Neuronal stem cell (in vitro differentiated cells): ENCODE measurements at regions not wholly inside any gene's neighbourhood (a gene's known extent, or its start where the extent isn't known, plus 50 kb on each side); places are given as distances from the start of the nearest gene placed in this dataset.

Source experiments
- DNase-seq: peaks from one replicate; pipeline ENCODE4 v3.0.0-alpha.2; 2013; ENCODE audit warnings: low spot score
- H2AFZ ChIP-seq: one replicate; pipeline ENCODE4 v1.6.1; 2013; ENCODE audit warnings: mild to moderate bottlenecking, low read length, inconsistent platforms
- H2AK5ac ChIP-seq: 2 replicates; pipeline ENCODE4 v1.6.1; 2013; ENCODE audit warnings: low read depth, mild to moderate bottlenecking, inconsistent platforms, low read length, moderate library complexity, mixed read lengths
- H2BK120ac ChIP-seq: 2 replicates; pipeline ENCODE4 v1.6.1; 2013; ENCODE audit warnings: low read depth, mild to moderate bottlenecking, inconsistent platforms, low read length, moderate library complexity, mixed read lengths
- H2BK12ac ChIP-seq: one replicate; pipeline ENCODE4 v1.6.1; 2013; ENCODE audit warnings: low read length, inconsistent platforms
- H2BK15ac ChIP-seq: 2 replicates; pipeline ENCODE4 v1.6.1; 2013; ENCODE audit warnings: mild to moderate bottlenecking, low read length, inconsistent platforms, mixed read lengths
- H2BK5ac ChIP-seq: one replicate; pipeline ENCODE4 v1.6.1; 2013; ENCODE audit warnings: inconsistent platforms, mild to moderate bottlenecking, low read length, moderate library complexity
- H3K14ac ChIP-seq: one replicate; pipeline ENCODE4 v1.6.1; 2013; ENCODE audit warnings: low read length, inconsistent platforms
- H3K18ac ChIP-seq: 2 replicates; pipeline ENCODE4 v1.6.1; 2013; ENCODE audit warnings: low read length, inconsistent platforms
- H3K23ac ChIP-seq: 2 replicates; pipeline ENCODE4 v1.6.1; 2013; ENCODE audit warnings: low read depth, mild to moderate bottlenecking, mixed read lengths, low read length, inconsistent platforms; ENCODE audit not compliant: poor library complexity
- H3K27ac ChIP-seq: replicated peaks from 3 replicates; pipeline ENCODE4 v1.5.1; 2013; ENCODE audit warnings: low read length, inconsistent platforms
- H3K27me3 ChIP-seq, 3 experiments: 2 replicates each; pipeline ENCODE4 v1.6.1; 2013; ENCODE audit warnings: low read length in 3 of 3, mild to moderate bottlenecking in 2 of 3, inconsistent platforms in 1 of 3, low read depth in 1 of 3, mixed read lengths in 1 of 3, moderate library complexity in 1 of 3; ENCODE audit not compliant: control insufficient read depth in 3 of 3, insufficient read depth in 3 of 3
- H3K36me3 ChIP-seq, 2 donors: replicated peaks in 1 of 2; 2 replicates each; pipeline ENCODE4 v1.6.1; 2013; ENCODE audit warnings: low read length in 2 of 2; ENCODE audit not compliant: control insufficient read depth in 2 of 2, insufficient read depth in 2 of 2
- H3K4ac ChIP-seq: 2 replicates; pipeline ENCODE4 v1.6.1; 2013; ENCODE audit warnings: inconsistent platforms, mild to moderate bottlenecking, low read length, moderate library complexity
- H3K4me1 ChIP-seq, 2 donors: 1 replicate in 1 of 2; 2 replicates in 1 of 2; pipeline ENCODE4 v1.6.1; 2013; ENCODE audit warnings: low read length in 2 of 2, low read depth in 1 of 2; ENCODE audit not compliant: control insufficient read depth in 2 of 2, insufficient read depth in 1 of 2
- H3K4me2 ChIP-seq: one replicate; pipeline ENCODE4 v1.6.1; 2013; ENCODE audit warnings: mild to moderate bottlenecking, low read length, inconsistent platforms; ENCODE audit not compliant: insufficient read depth, poor library complexity, severe bottlenecking
- H3K4me3 ChIP-seq, 2 donors: 2 replicates each; pipeline ENCODE4 v1.5.1; 2013; ENCODE audit warnings: low read length in 2 of 2, mild to moderate bottlenecking in 2 of 2, inconsistent platforms in 1 of 2, moderate library complexity in 1 of 2
- H3K79me1 ChIP-seq: one replicate; pipeline ENCODE4 v1.6.1; 2013; ENCODE audit warnings: low read depth, mild to moderate bottlenecking, inconsistent platforms, low read length, moderate library complexity
- H3K9ac ChIP-seq: one replicate; pipeline ENCODE4 v1.6.1; 2013; ENCODE audit warnings: mild to moderate bottlenecking, low read depth, low read length, inconsistent platforms; ENCODE audit not compliant: poor library complexity
- H3K9me3 ChIP-seq, 2 donors: replicated peaks in 1 of 2; 2 replicates each; pipeline versions ENCODE3 to v1.6.1; 2013; ENCODE audit warnings: low read length in 2 of 2, mild to moderate bottlenecking in 2 of 2, inconsistent platforms in 1 of 2, low read depth in 1 of 2, mixed read lengths in 1 of 2, moderate library complexity in 1 of 2; ENCODE audit not compliant: control insufficient read depth in 2 of 2, insufficient read depth in 1 of 2
- H4K8ac ChIP-seq: one replicate; pipeline ENCODE4 v1.6.1; 2013; ENCODE audit warnings: low read depth, mild to moderate bottlenecking, inconsistent platforms, low read length, moderate library complexity
- H4K91ac ChIP-seq: one replicate; pipeline ENCODE4 v1.6.1; 2013; ENCODE audit warnings: low read length, low read depth, mild to moderate bottlenecking, inconsistent platforms; ENCODE audit not compliant: poor library complexity
- WGBS, 2 donors: extraction: QIAGEN DNeasy Blood & Tissue Kit; methylation state at CpG; one replicate each; pipeline ENCODE4 v1.1.7; 2013; ENCODE audit warnings: missing lambda C conversion rate in 2 of 2, mixed read lengths in 1 of 2; ENCODE audit not compliant: insufficient read length in 2 of 2, insufficient replicate concordance in 1 of 2; ENCODE audit errors: extremely low coverage in 2 of 2; 5-methylcytosine and 5-hydroxymethylcytosine counted together

DNA sequence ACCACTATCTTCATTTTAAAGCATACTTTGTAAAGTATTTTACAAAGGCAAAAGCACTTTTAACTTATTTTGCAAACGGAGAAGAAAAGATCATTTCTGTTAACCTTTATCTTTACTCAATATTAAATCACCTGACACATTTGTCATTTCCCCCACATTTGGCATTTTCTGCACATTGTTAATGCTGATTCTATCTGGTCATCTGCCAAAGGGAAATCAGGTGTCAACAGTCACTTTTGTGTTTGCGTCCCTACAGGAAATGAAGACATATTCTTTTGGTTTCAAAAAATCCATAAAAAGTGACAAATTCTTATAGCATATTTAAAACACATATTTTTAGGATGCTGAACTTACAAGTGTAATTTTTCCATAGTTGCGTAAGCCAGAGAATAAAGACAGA, 191.3 kb upstream of the TMEM161B start:
- no peak overlapping the region for H4K91ac ChIP-seq
- H3K18ac ChIP-seq = no peak overlapping the region
- no peak overlapping the region for H3K9ac ChIP-seq
- H3K4ac ChIP-seq = no peak overlapping the region
- H3K14ac ChIP-seq = no peak overlapping the region
- no peak overlapping the region for H3K23ac ChIP-seq
- no peak overlapping the region for H3K4me2 ChIP-seq
- H2BK15ac ChIP-seq = no peak overlapping the region
- no peaks in the 10 kb centered on the region for H3K36me3 ChIP-seq
- H2BK12ac ChIP-seq = no peak overlapping the region
- no peak overlapping the region for H2AFZ ChIP-seq
- no peak for DNase-seq
- no peak overlapping the region for H2BK120ac ChIP-seq
- no peaks in the 10 kb centered on the region for H3K4me1 ChIP-seq
- no peak overlapping the region for H4K8ac ChIP-seq
- no peaks in the 10 kb centered on the region for H3K79me1 ChIP-seq
- H3K9me3 ChIP-seq = no peaks in the 10 kb centered on the region
- H3K27me3 ChIP-seq = peaks cover 0 to 5% (median 2%) of the 10 kb centered on the region in 3 experiments
- H3K27ac ChIP-seq = no peak overlapping the region
- H2AK5ac ChIP-seq = no peak overlapping the region
- no CpG with 5 or more reads among the region's 3 CpGs for WGBS, 2 donors
- no peak overlapping the region for H3K4me3 ChIP-seq
- no peak overlapping the region for H2BK5ac ChIP-seq

GRCh38 chr5:88452820-88453219, 184.2 kb upstream of the TMEM161B start:
- Histone ChIP-seq H2BK12ac (no peak overlapping the region), H2BK5ac (no peak overlapping the region), H3K9ac (no peak overlapping the region), H2AFZ (no peak overlapping the region), H3K27ac (no peak overlapping the region), H2BK120ac (no peak overlapping the region), H4K8ac (no peak overlapping the region), H3K23ac (no peak overlapping the region), H3K36me3 (no peaks in the 10 kb centered on the region), H4K91ac (no peak overlapping the region), H3K79me1 (no peaks in the 10 kb centered on the region), H3K9me3 (no peaks in the 10 kb centered on the region), H3K4ac (no peak overlapping the region), H3K4me2 (no peak overlapping the region), H3K4me1 (no peaks in the 10 kb centered on the region), H2AK5ac (no peak overlapping the region), H3K4me3 (no peak overlapping the region), H3K18ac (no peak overlapping the region), H2BK15ac (no peak overlapping the region), H3K27me3 (peaks cover 0 to 8% (median 0%) of the 10 kb centered on the region in 3 experiments), H3K14ac (no peak overlapping the region)
- no CpG with 5 or more reads among the region's 1 CpG for WGBS, 2 donors
- DNase-seq = no peak

- Histone ChIP-seq H3K36me3 (no peaks in the 10 kb centered on the region), H3K27me3 (peaks cover 0 to 2% (median 0%) of the 10 kb centered on the region in 3 experiments), H2BK15ac (no peak overlapping the region), H3K27ac (no peak overlapping the region), H4K91ac (no peak overlapping the region), H3K9ac (no peak overlapping the region), H3K18ac (no peak overlapping the region), H2AFZ (no peak overlapping the region), H3K4ac (no peak overlapping the region), H2BK5ac (no peak overlapping the region), H3K14ac (no peak overlapping the region), H2AK5ac (no peak overlapping the region), H3K9me3 (no peaks in the 10 kb centered on the region), H3K4me3 (no peak overlapping the region), H3K79me1 (no peaks in the 10 kb centered on the region), H3K4me1 (peaks cover 0 to 2% of the 10 kb centered on the region in 2 donors), H3K23ac (no peak overlapping the region), H2BK12ac (no peak overlapping the region), H4K8ac (no peak overlapping the region), H2BK120ac (no peak overlapping the region), H3K4me2 (no peak overlapping the region)
- WGBS, 2 donors = no CpG with 5 or more reads among the region's 2 CpGs
- DNase-seq = no peak
These were observed 181.6 kb upstream of the TMEM161B start for GRCh38 chr5:88450239-88450638.

- no CpG with 5 or more reads among the region's 1 CpG for WGBS, 2 donors
- no peaks in the 10 kb centered on the region for H3K27me3 ChIP-seq
- no peak overlapping the region for H3K4me2 ChIP-seq
- no peak overlapping the region for H2BK15ac ChIP-seq
- H2BK12ac ChIP-seq = no peak overlapping the region
- no peaks in the 10 kb centered on the region for H3K79me1 ChIP-seq
- no peak for DNase-seq
- H3K9ac ChIP-seq = no peak overlapping the region
- H3K23ac ChIP-seq = no peak overlapping the region
- H3K36me3 ChIP-seq = no peaks in the 10 kb centered on the region
- H3K14ac ChIP-seq = no peak overlapping the region
- H3K9me3 ChIP-seq = peaks cover 0 to 3% of the 10 kb centered on the region in 2 donors
- peaks cover 0 to 2% of the 10 kb centered on the region in 2 donors for H3K4me1 ChIP-seq
- no peak overlapping the region for H2BK120ac ChIP-seq
- no peak overlapping the region for H3K18ac ChIP-seq
- no peak overlapping the region for H2BK5ac ChIP-seq
- H4K8ac ChIP-seq = no peak overlapping the region
- no peak overlapping the region for H2AK5ac ChIP-seq
- no peak overlapping the region for H3K4me3 ChIP-seq
- no peak overlapping the region for H3K4ac ChIP-seq
- no peak overlapping the region for H2AFZ ChIP-seq
- no peak overlapping the region for H4K91ac ChIP-seq
- no peak overlapping the region for H3K27ac ChIP-seq
These were observed 169.4 kb upstream of the TMEM161B start for GRCh38 chr5:88438006-88438405.
